GM21576 (cell line): ENCODE measurements at regions not wholly inside any gene's neighbourhood (a gene's known extent, or its start where the extent isn't known, plus 50 kb on each side); places are given as distances from the start of the nearest gene placed in this dataset.

Experiments used
- ATAC-seq: cut with Tn5 transposase; IDR thresholded peaks from one replicate; pipeline ENCODE4 v1.9.1; 2021; ENCODE audit warnings: mild to moderate bottlenecking, moderate library complexity; ENCODE audit not compliant: unreplicated experiment

DNA sequence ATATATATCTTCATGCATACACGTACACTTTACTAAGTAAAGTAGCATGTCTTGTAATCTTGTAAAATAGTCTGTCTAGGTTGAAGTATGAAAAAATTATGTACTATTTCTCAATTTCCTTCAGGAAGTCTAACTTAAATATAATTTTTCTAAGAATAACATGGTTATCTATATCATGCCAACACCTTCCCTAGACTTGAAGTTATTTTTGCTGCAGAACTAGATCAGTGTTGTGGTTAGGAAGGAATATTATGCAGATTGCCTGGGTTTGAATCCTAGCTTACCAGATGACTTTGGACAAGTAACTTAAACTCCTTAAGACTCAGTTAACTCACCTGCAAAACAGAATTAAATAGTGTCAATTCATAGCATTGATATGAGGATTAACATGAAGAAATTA lies 142.2 kb upstream of the SEMA3A start:
- ATAC-seq = no peak

DNA sequence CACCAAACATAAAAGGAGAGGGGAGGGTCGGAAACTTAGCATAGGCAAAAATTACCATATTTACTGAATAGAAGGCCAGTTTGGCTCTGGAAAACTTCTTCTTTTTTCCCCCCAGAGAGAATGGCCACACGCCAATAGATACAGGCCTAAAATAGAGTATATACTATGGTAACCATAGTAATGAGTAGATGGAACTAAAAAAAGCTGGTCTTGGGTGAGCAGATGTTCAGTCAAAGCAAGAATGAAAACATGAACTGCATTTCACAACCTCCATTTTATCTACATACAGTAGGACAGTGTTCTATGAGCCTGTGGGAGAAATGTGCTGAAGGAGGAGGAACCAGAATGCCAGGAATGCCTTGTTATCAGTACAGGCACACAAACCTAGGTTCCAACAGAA lies 141.7 kb upstream of the SEMA3A start:
- peak; percentile 76 for ATAC-seq

DNA sequence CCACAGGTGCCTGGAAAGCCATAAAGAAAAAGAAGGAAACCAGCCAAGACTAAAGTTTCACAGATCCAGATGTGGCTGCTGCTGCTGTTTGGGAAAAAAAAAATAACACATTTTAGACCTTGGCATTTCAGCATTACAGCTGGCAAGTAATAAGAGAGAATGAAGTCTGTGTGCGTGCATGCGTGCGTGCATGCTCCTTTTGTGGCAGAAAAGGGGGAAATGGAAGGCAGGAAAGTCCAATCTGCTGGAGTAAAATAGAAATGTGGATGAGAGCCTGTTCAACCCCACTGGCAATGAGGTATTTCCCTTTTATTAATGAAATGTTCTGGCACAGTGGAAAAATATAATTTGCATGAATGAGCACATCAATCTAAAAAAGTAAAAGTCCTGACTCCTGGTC lies 137.0 kb upstream of the SEMA3A start:
- ATAC-seq = no peak

- ATAC-seq = no peak
Observed at GRCh38 chr7:84328571-84328970, 134.0 kb upstream of the SEMA3A start.

DNA sequence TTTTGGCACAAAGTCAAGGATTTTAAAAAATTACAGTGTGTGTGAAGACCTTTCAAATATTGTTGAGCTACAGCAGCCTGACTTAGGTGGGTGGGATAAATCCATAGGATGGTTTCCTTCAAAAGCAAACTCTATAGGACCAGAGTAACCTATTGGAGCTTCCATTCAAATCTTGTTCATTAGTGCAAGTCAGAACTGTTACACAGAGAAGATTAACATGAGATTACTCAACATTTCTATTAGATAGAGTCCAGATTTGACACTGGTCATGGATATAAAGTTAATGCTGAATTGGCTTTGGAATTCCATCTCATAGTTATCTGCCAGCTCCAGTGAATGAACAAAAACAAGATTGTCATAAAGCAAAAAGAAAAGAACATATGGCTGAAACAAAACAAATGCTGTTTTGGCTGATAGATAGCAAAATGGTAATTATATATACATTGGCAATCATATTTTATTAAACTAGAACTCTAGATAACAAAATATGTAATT lies 129.6 kb upstream of the SEMA3A start:
- no peak for ATAC-seq

- no peak for ATAC-seq
Observed at GRCh38 chr7:84317536-84317935, 122.9 kb upstream of the SEMA3A start.

- no peak for ATAC-seq
Observed at GRCh38 chr7:84314263-84314662, 119.7 kb upstream of the SEMA3A start.

GRCh38 chr7:84304407-84304806 lies 109.8 kb upstream of the SEMA3A start:
- ATAC-seq = no peak

- no peak for ATAC-seq
Observed at GRCh38 chr7:84302949-84303348, 108.4 kb upstream of the SEMA3A start.

DNA sequence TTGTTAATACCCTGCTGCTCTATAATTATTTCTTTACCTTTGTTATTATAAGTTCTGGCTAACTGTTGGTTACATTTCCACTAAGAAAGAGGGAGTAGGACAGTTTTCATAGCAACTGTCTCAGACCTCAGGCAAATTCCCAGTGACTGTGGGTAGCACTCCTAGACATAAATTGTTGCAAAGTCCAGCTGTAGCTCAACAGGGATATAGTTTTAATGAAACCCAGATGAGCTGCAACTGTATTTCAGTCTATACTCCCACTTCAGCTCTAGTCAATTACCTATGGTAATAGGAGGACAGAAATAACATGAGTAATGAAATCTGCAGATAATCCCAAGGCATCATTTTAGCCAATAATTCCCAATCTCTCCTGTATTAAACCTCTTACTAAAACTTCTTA lies 103.0 kb upstream of the SEMA3A start:
- no peak for ATAC-seq

GRCh38 chr7:84294847-84295455 lies 100.4 kb upstream of the SEMA3A start:
- no peak for ATAC-seq

- no peak for ATAC-seq
Observed at GRCh38 chr7:84294391-84294790, 99.8 kb upstream of the SEMA3A start.

DNA sequence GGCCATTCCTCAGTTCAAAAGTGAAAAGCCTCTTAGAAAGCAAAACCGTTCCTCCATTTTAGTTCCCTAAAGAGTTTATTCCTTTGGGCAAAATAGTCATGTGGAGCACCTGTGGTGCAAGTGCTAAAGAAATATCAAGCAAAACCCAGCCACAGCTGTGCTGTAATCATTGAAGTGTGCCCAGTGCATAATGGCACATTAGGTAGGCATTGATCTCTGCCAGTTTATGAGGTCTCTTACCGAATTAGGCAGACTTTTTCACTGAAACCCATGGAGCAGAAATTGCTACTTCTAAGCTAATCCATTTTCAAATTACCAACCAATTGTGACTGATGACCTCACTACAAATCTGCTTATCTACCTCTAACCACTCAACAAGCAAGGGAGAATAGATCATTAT lies 97.2 kb upstream of the SEMA3A start:
- ATAC-seq = no peak

- no peak for ATAC-seq
Observed at GRCh38 chr7:84283798-84284197, 89.2 kb upstream of the SEMA3A start.

- ATAC-seq = no peak
Observed at GRCh38 chr7:84281518-84281917, 86.9 kb upstream of the SEMA3A start.

- no peak for ATAC-seq
Observed at GRCh38 chr7:84277628-84278224, 83.1 kb upstream of the SEMA3A start.

DNA sequence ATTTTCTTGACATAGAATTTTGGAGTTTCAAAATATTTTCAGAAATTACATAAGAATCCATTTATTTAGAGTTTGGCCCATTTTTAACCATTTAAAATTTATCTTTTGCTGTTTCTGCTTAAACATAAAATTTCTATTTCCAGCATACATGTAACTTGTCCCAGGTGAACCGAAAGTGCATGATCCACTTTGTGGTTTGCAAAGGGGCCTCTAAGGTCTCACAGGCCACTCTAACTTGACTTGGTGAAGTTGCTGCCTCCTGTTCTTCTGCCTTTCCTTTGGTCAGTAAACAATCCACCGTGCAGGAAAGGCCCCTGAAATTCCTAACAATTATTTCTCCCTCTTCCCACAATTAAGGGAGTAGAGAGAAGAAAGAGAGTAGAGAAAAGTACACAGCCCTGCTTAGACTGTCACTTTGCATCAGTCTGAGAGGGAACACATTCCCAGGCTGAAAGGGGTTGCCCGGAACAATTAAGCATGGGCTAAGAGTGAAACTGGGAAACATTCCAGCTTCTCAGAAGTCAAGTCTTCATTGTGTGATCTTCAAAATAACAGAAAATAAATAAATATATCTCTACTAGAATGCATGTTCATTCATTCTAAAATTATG lies 79.5 kb upstream of the SEMA3A start:
- no peak for ATAC-seq

DNA sequence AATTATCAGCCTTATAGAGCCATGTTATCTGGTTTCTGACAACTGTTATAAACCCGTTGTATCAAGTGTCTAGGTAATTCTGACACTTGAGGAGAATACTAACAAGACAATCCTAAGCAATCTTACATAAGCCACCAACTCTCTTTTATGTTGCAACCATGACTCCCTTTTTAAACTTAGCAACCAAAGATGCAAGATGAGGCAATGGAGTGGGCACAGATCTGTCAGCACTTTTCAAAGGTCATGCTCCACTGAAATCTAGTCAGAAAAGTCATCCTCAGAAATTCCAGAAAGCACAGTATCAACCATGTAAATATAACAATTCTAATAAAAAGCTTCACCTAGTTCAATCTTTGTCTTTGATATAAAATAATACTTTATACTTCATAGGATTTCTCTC lies 77.0 kb upstream of the SEMA3A start:
- ATAC-seq = no peak

DNA sequence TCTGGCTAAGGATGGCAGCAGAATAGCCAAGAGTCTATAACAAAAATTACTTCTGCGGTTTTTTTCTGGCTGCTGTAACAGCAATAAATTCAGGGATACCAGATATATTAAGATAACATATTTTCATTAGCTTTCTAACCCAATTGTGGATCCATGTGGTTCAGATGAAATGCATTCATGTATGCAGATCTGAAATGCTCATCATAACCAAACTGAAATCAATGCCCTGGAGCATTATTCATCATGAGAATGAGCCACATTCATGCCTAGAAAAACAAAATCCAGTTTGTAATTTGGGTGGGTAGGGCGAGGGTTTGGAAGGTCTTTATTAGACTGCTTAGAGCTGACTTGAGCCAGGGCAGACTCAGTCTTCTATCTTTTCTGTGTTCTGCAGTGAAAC lies 69.8 kb upstream of the SEMA3A start:
- ATAC-seq = no peak

DNA sequence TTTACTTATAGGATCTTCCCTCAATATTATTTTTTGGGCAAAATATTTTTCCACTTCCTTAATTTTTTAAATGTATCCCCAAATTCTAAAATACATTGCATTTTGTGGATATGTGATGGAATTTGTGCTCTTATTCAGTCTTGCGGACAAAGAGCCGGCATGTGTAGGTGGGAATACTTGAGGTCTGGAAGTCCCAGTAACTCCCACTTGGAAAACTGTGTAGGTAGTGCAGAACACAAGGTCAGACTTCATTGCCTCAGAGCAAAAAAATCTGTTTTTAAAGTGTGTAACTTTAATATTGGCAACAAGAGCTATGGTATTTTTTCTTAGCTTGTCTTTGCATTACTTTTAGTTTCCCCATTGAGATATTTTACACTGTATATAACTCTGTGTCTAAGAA lies 68.5 kb upstream of the SEMA3A start:
- no peak for ATAC-seq

GRCh38 chr7:84261509-84261908 lies 66.9 kb upstream of the SEMA3A start:
- ATAC-seq = no peak

GRCh38 chr7:84258628-84259027 lies 64.0 kb upstream of the SEMA3A start:
- ATAC-seq = no peak

DNA sequence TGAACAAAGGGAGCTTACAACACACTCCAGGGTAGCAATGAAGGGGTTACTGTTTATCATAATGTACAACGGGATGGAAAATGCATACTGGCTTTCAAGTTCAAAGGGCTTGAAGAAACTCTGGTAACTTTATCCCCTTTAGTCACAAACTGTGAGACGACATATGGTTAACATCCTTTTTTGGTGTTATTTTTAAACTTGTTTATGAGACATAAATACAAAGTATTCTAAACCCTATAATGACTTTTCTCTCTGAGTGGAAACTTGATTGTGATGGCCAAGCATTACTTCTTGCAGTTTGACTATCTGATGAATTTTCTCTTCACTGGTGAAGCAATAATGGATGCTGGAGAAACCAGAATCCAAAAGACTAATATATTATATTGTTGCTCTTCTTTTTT lies 62.0 kb upstream of the SEMA3A start:
- no peak for ATAC-seq
